ENCODE measurements at regions not wholly inside any gene's neighbourhood (a gene's known extent, or its start where the extent isn't known, plus 50 kb on each side); places are given as distances from the start of the nearest gene placed in this dataset.

DNA sequence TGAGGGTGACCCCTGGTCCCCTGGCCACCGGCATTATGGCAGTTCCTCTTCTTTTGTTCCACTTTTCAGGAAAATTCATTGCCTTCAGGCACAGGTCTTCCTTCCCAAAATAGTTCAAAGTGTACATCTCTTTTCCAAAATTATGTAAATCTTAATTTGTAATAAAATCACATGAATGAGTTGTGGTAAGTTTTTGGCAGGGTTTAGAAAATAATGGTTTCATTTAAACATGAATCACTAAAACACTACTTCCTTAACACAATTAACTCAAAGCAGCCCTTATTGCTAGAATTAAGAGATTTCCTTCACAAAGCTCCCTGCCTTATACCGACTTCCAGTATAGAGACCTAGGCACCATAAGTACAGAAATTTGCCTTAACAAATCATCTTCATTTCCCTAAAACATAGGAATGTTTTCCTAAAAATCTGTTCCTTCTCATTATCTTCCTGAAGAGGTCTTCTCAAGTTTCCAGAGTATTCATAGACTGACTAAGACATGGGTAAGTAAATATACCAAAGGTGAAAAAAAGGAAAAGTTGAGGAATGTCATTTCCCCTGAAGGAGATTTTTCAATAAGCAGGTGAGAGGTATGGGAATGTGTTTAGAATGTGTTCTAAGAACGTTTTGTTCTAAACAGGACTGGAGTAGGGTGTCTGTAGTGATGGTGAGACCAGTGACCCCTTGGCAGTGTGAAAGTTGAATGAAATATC is 148.2 kb upstream of the CITED2 start:
- TF ChIP-seq EZH2phosphoT487 (IDR thresholded peaks at IDR 0.05; ENCODE audit: insufficient read depth, low read depth), result no peak
- no peak for TF ChIP-seq EZH2 (IDR thresholded peaks at IDR 0.05; ENCODE audit: insufficient read depth, poor library complexity, severe bottlenecking)

All from GM23248 (cell line).